Liver (tissue), 7 donors: ENCODE measurements at regions not wholly inside any gene's neighbourhood (a gene's known extent, or its start where the extent isn't known, plus 50 kb on each side); places are given as distances from the start of the nearest gene placed in this dataset.

Experiments used
- DNase-seq: peaks from one replicate; pipeline ENCODE4 v3.0.0-alpha.2; 2017; ENCODE audit warnings: low spot score
- H3K27ac ChIP-seq, 2 donors: one replicate each; pipeline ENCODE4 v1.7.0; 2013; ENCODE audit warnings: inconsistent platforms in 2 of 2, low read length in 2 of 2, control low read depth in 1 of 2, low read depth in 1 of 2, mild to moderate bottlenecking in 1 of 2
- H3K27me3 ChIP-seq, 4 donors: one replicate each; pipeline versions ENCODE4 v1.6.1 to v1.7.0; 2013; ENCODE audit warnings: low read length in 3 of 4, inconsistent platforms in 1 of 4, mild to moderate bottlenecking in 1 of 4, moderate library complexity in 1 of 4; ENCODE audit not compliant: control insufficient read depth in 4 of 4, insufficient read depth in 4 of 4
- H3K36me3 ChIP-seq, 4 donors: one replicate each; pipeline versions ENCODE4 v1.6.1 to v1.7.0; 2013; ENCODE audit warnings: low read length in 3 of 4, mild to moderate bottlenecking in 3 of 4, low read depth in 1 of 4, moderate library complexity in 1 of 4; ENCODE audit not compliant: control insufficient read depth in 4 of 4, insufficient read depth in 3 of 4
- H3K4me1 ChIP-seq, 4 donors: one replicate each; pipeline versions ENCODE4 v1.6.1 to v1.7.0; 2013; ENCODE audit warnings: low read length in 3 of 4, mild to moderate bottlenecking in 3 of 4, moderate library complexity in 1 of 4; ENCODE audit not compliant: control insufficient read depth in 4 of 4, insufficient read depth in 4 of 4
- H3K4me3 ChIP-seq, 3 donors: one replicate each; pipeline versions ENCODE4 v1.6.1 to v1.7.0; 2013; ENCODE audit warnings: low read length in 3 of 3, control low read depth in 1 of 3, low read depth in 1 of 3, mild to moderate bottlenecking in 1 of 3
- H3K9ac ChIP-seq, 2 donors: one replicate each; pipeline ENCODE4 v1.7.0; 2013; ENCODE audit warnings: low read length in 2 of 2, mild to moderate bottlenecking in 2 of 2, moderate library complexity in 2 of 2, control low read depth in 1 of 2, low read depth in 1 of 2
- H3K9me3 ChIP-seq, 4 donors: one replicate each; pipeline versions ENCODE4 v1.6.1 to v1.7.0; 2013; ENCODE audit warnings: low read length in 3 of 4; ENCODE audit not compliant: control insufficient read depth in 4 of 4
- ATF3 ChIP-seq: IDR thresholded peaks from 2 replicates; pipeline ENCODE4 v1.6.1; 2016; ENCODE audit warnings: antibody characterized with exemption
- EGR1 ChIP-seq, 2 donors: IDR thresholded peaks; 2 replicates each; pipeline ENCODE4 v1.6.1; 2016 to 2018; ENCODE audit warnings: antibody characterized with exemption in 2 of 2, low read depth in 2 of 2
- FOXA1 ChIP-seq: IDR thresholded peaks from 2 replicates; pipeline ENCODE4 v1.6.1; 2016; ENCODE audit warnings: antibody characterized with exemption
- FOXA2 ChIP-seq: IDR thresholded peaks from 2 replicates; pipeline ENCODE4 v1.6.1; 2016; ENCODE audit warnings: antibody characterized with exemption
- GABPA ChIP-seq, 2 donors: IDR thresholded peaks in 1 of 2; conservative IDR thresholded peaks in 1 of 2; 2 replicates each; pipeline ENCODE4 v1.6.1; 2016; ENCODE audit warnings: antibody characterized with exemption in 2 of 2, mild to moderate bottlenecking in 1 of 2, moderate library complexity in 1 of 2
- HNF4A ChIP-seq, 2 donors: conservative IDR thresholded peaks; 2 replicates each; pipeline ENCODE4 v1.6.1; 2016; ENCODE audit warnings: antibody characterized with exemption in 2 of 2, mild to moderate bottlenecking in 2 of 2
- JUND ChIP-seq, 2 donors: IDR thresholded peaks; 2 replicates each; pipeline ENCODE4 v1.6.1; 2016; ENCODE audit warnings: antibody characterized with exemption in 2 of 2
- RAD21 ChIP-seq, 2 donors: IDR thresholded peaks; 2 replicates each; pipeline ENCODE4 v1.6.1; 2016; ENCODE audit warnings: antibody characterized with exemption in 2 of 2, mild to moderate bottlenecking in 2 of 2
- RXRA ChIP-seq, 2 donors: IDR thresholded peaks; 2 replicates each; pipeline ENCODE4 v1.6.1; 2017 to 2018; ENCODE audit warnings: antibody characterized with exemption in 2 of 2, mild to moderate bottlenecking in 1 of 2
- SP1 ChIP-seq: IDR thresholded peaks from 2 replicates; pipeline ENCODE4 v1.6.1; 2018; ENCODE audit warnings: antibody characterized with exemption, mild to moderate bottlenecking
- YY1 ChIP-seq: IDR thresholded peaks from 2 replicates; pipeline ENCODE4 v1.6.1; 2016; ENCODE audit warnings: antibody characterized with exemption, mild to moderate bottlenecking
- WGBS: extraction: QIAGEN DNeasy Blood & Tissue Kit; methylation state at CpG from one replicate; pipeline ENCODE4 v1.1.7; 2013; 5-methylcytosine and 5-hydroxymethylcytosine counted together
- TF ChIP-seq, protein P1 (sequence below): IDR thresholded peaks from 2 replicates; pipeline ENCODE4 v1.6.1; 2016; ENCODE audit warnings: antibody characterized with exemption
- TF ChIP-seq, protein P2 (sequence below): IDR thresholded peaks from 2 replicates; pipeline ENCODE4 v1.6.1; 2016; ENCODE audit warnings: antibody characterized with exemption
- TF ChIP-seq, protein P3 (sequence below): IDR thresholded peaks from 2 replicates; pipeline ENCODE4 v1.6.1; 2016; ENCODE audit warnings: antibody characterized with exemption, mild to moderate bottlenecking
- donor health status: healthy.
- donor health status: healthy.
- donor health status: healthy.
- donor health status: healthy.

- no peak for DNase-seq
- Histone ChIP-seq H3K27ac (no peak overlapping the region), H3K36me3 (no peaks in the 10 kb centered on the region), H3K9me3 (no peaks in the 10 kb centered on the region), H3K27me3 (no peaks in the 10 kb centered on the region), H3K4me3 (no peak overlapping the region), H3K9ac (no peak overlapping the region), H3K4me1 (peaks cover 0 to 8% (median 5%) of the 10 kb centered on the region in 4 donors)
- TF ChIP-seq FOXA2, result no peak
- TF ChIP-seq, protein P1, sequence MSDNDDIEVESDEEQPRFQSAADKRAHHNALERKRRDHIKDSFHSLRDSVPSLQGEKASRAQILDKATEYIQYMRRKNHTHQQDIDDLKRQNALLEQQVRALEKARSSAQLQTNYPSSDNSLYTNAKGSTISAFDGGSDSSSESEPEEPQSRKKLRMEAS, result no peak
- no peak for TF ChIP-seq EGR1 (IDR thresholded peaks at IDR 0.05; ENCODE audit: low read depth in 2 of 2)
- 71% methylated on average over 6 of the region's 6 CpGs for WGBS
Observed at GRCh38 chr2:126781806-126782205, 116.9 kb upstream of the TEX51 start.

DNA sequence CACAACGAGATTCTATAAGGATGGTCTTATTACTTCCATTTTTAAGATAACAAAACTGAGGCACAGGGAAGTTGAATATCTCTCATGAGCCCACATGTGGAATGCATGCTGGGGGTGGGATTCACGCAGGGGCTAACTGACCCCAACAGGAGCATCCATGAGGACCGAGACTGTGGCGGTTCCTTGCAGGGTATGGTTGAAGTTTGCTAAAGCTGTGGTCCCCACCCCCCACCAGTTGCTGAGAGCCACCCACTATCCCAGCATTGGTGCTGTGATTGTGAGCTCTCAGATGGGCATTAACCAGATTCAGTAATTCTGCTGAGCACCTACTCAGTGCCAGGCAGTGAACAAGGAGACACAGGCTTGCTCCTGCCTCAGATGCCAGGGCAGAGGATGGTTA is 116.0 kb upstream of the TEX51 start:
- H3K9me3 ChIP-seq, result no peaks in the 10 kb centered on the region
- WGBS, result 78% methylated on average over 4 of the region's 4 CpGs
- H3K4me1 ChIP-seq, result no peaks in the 10 kb centered on the region
- H3K4me3 ChIP-seq, result no peak overlapping the region
- no peaks in the 10 kb centered on the region for H3K27me3 ChIP-seq
- H3K36me3 ChIP-seq, result no peaks in the 10 kb centered on the region
- no peak overlapping the region for H3K9ac ChIP-seq
- no peak for TF ChIP-seq FOXA1
- no peak for TF ChIP-seq SP1
- TF ChIP-seq HNF4A (conservative IDR thresholded peaks at IDR 0.05), result no peak
- TF ChIP-seq RAD21 (IDR thresholded peaks at IDR 0.05), result no peak
- no peak for TF ChIP-seq RXRA (IDR thresholded peaks at IDR 0.05)
- no peak for TF ChIP-seq ATF3
- TF ChIP-seq, protein P2, sequence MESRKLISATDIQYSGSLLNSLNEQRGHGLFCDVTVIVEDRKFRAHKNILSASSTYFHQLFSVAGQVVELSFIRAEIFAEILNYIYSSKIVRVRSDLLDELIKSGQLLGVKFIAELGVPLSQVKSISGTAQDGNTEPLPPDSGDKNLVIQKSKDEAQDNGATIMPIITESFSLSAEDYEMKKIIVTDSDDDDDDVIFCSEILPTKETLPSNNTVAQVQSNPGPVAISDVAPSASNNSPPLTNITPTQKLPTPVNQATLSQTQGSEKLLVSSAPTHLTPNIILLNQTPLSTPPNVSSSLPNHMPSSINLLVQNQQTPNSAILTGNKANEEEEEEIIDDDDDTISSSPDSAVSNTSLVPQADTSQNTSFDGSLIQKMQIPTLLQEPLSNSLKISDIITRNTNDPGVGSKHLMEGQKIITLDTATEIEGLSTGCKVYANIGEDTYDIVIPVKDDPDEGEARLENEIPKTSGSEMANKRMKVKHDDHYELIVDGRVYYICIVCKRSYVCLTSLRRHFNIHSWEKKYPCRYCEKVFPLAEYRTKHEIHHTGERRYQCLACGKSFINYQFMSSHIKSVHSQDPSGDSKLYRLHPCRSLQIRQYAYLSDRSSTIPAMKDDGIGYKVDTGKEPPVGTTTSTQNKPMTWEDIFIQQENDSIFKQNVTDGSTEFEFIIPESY, result no peak
- TF ChIP-seq FOXA2, result no peak
- no peak for DNase-seq
- no peak overlapping the region for H3K27ac ChIP-seq

GRCh38 chr2:126783341-126783740 is 115.3 kb upstream of the TEX51 start:
- H3K27me3 ChIP-seq, result no peaks in the 10 kb centered on the region
- no peak overlapping the region for H3K4me3 ChIP-seq
- no peaks in the 10 kb centered on the region for H3K36me3 ChIP-seq
- no peak overlapping the region for H3K9ac ChIP-seq
- no peak overlapping the region for H3K27ac ChIP-seq
- H3K4me1 ChIP-seq, result no peaks in the 10 kb centered on the region
- DNase-seq, result no peak
- WGBS, result 47% methylated on average over 2 of the region's 2 CpGs
- no peak for TF ChIP-seq RXRA (IDR thresholded peaks at IDR 0.05)
- no peak for TF ChIP-seq HNF4A (conservative IDR thresholded peaks at IDR 0.05)
- TF ChIP-seq JUND (IDR thresholded peaks at IDR 0.05), result no peak
- TF ChIP-seq YY1, result no peak
- TF ChIP-seq ATF3, result no peak
- no peak for TF ChIP-seq GABPA (IDR thresholded peaks at IDR 0.05 in 1 of 2, conservative IDR thresholded peaks at IDR 0.05 in 1 of 2)
- TF ChIP-seq, protein P3, sequence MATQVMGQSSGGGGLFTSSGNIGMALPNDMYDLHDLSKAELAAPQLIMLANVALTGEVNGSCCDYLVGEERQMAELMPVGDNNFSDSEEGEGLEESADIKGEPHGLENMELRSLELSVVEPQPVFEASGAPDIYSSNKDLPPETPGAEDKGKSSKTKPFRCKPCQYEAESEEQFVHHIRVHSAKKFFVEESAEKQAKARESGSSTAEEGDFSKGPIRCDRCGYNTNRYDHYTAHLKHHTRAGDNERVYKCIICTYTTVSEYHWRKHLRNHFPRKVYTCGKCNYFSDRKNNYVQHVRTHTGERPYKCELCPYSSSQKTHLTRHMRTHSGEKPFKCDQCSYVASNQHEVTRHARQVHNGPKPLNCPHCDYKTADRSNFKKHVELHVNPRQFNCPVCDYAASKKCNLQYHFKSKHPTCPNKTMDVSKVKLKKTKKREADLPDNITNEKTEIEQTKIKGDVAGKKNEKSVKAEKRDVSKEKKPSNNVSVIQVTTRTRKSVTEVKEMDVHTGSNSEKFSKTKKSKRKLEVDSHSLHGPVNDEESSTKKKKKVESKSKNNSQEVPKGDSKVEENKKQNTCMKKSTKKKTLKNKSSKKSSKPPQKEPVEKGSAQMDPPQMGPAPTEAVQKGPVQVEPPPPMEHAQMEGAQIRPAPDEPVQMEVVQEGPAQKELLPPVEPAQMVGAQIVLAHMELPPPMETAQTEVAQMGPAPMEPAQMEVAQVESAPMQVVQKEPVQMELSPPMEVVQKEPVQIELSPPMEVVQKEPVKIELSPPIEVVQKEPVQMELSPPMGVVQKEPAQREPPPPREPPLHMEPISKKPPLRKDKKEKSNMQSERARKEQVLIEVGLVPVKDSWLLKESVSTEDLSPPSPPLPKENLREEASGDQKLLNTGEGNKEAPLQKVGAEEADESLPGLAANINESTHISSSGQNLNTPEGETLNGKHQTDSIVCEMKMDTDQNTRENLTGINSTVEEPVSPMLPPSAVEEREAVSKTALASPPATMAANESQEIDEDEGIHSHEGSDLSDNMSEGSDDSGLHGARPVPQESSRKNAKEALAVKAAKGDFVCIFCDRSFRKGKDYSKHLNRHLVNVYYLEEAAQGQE, result no peak
- TF ChIP-seq, protein P1, result no peak
- no peak for TF ChIP-seq FOXA2
- H3K9me3 ChIP-seq, result no peaks in the 10 kb centered on the region
